DOHH2 (cell line): ENCODE measurements at regions not wholly inside any gene's neighbourhood (a gene's known extent, or its start where the extent isn't known, plus 50 kb on each side); places are given as distances from the start of the nearest gene placed in this dataset.

Source experiments
- H3F3A ChIP-seq: fragments of 200-600 bp; sonication (generic), shearing (Covaris generic); 2 replicates; pipeline ENCODE4 v1.6.0; 2016; ENCODE audit warnings: antibody characterized with exemption, mild to moderate bottlenecking; ENCODE audit not compliant: control insufficient read depth, insufficient read depth
- H3K27ac ChIP-seq: fragments of 200-600 bp; sonication (generic); 2 replicates; pipeline ENCODE4 v1.5.1; 2014; ENCODE audit warnings: low read depth, mild to moderate bottlenecking, low read length, moderate library complexity
- H3K27me3 ChIP-seq: fragments of 200-600 bp; sonication (generic); 2 replicates; pipeline ENCODE4 v1.6.1; 2014; ENCODE audit warnings: mild to moderate bottlenecking, low read length, mixed read lengths; ENCODE audit not compliant: control insufficient read depth
- H3K36me3 ChIP-seq: fragments of 200-600 bp; sonication (generic); 2 replicates; pipeline ENCODE4 v1.6.1; 2014; ENCODE audit warnings: mild to moderate bottlenecking, low read length, moderate library complexity, mixed read lengths; ENCODE audit not compliant: control insufficient read depth
- H3K4me1 ChIP-seq: fragments of 200-600 bp; sonication (generic); 2 replicates; pipeline ENCODE4 v1.6.1; 2014; ENCODE audit warnings: mild to moderate bottlenecking, low read length, mixed read lengths; ENCODE audit not compliant: control insufficient read depth
- H3K4me2 ChIP-seq: fragments of 200-600 bp; sonication (generic); 2 replicates; pipeline ENCODE4 v1.6.0; 2014; ENCODE audit warnings: mild to moderate bottlenecking, low read length, moderate library complexity
- H3K4me3 ChIP-seq: fragments of 200-600 bp; sonication (generic); 2 replicates; pipeline ENCODE4 v1.5.1; 2014; ENCODE audit warnings: mild to moderate bottlenecking, low read length, mixed read lengths
- H3K79me2 ChIP-seq: fragments of 200-600 bp; sonication (generic); 2 replicates; pipeline ENCODE4 v1.6.1; 2014; ENCODE audit warnings: mild to moderate bottlenecking, low read length, mixed read lengths; ENCODE audit not compliant: control insufficient read depth
- H3K9me2 ChIP-seq: fragments of 200-600 bp; sonication (generic); replicated peaks from 2 replicates; pipeline ENCODE4 v1.6.1; 2014; ENCODE audit warnings: mild to moderate bottlenecking, low read length, mixed read lengths; ENCODE audit not compliant: control insufficient read depth
- H3K9me3 ChIP-seq: fragments of 200-600 bp; sonication (generic); 2 replicates; pipeline ENCODE4 v1.6.1; 2014; ENCODE audit warnings: antibody characterized with exemption, low read length, mixed read lengths; ENCODE audit not compliant: control insufficient read depth, insufficient read depth
- H4K20me1 ChIP-seq: fragments of 200-600 bp; sonication (generic); 2 replicates; pipeline ENCODE4 v1.6.0; 2014; ENCODE audit warnings: low read depth, mild to moderate bottlenecking, antibody characterized with exemption, low read length, moderate library complexity; ENCODE audit not compliant: control insufficient read depth, insufficient read depth
- EZH2phosphoT487 ChIP-seq: fragments of 200-600 bp; sonication (generic); IDR thresholded peaks from 2 replicates; pipeline ENCODE4 v1.6.1; 2017; ENCODE audit warnings: borderline replicate concordance, mild to moderate bottlenecking, antibody characterized with exemption, low read length, moderate library complexity, mixed read lengths
- TF ChIP-seq, protein P1 (sequence below): fragments of 200-600 bp; sonication (generic); IDR thresholded peaks from one replicate; pipeline ENCODE4 v1.5.1; 2014; ENCODE audit warnings: antibody characterized with exemption, mild to moderate bottlenecking, low read depth, low read length; ENCODE audit not compliant: poor library complexity, severe bottlenecking

DNA sequence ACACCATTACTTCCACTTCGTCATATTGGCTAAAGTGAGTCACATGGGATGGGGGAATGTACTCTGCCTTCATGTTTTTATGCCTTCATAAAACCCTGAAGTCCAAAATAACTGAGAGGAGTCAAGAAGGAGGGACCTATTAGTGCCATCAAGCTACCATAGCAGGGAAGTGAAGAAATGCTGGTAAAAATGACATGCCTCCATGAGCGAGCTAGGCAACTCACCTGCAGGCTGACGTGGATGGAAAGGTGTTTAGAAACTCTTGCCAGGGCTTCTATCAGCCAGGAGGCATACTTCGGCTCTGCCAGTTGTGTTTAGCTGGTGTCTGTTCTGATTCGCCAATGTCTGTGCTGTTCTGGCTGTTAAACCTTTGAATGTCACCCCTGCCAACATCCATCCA is 424.4 kb upstream of the USP24 start:
- Histone ChIP-seq H3K9me3 (no peaks in the 10 kb centered on the region), H3K4me3 (no peak overlapping the region), H3K4me2 (no peak overlapping the region), H3K4me1 (no peaks in the 10 kb centered on the region), H3K27me3 (no peaks in the 10 kb centered on the region), H3F3A (no peaks in the 10 kb centered on the region), H3K27ac (no peak overlapping the region), H3K9me2 (no peaks in the 10 kb centered on the region), H3K36me3 (no peaks in the 10 kb centered on the region), H4K20me1 (no peaks in the 10 kb centered on the region), H3K79me2 (no peaks in the 10 kb centered on the region)
- TF ChIP-seq EZH2phosphoT487: no peak
- TF ChIP-seq, protein P1, sequence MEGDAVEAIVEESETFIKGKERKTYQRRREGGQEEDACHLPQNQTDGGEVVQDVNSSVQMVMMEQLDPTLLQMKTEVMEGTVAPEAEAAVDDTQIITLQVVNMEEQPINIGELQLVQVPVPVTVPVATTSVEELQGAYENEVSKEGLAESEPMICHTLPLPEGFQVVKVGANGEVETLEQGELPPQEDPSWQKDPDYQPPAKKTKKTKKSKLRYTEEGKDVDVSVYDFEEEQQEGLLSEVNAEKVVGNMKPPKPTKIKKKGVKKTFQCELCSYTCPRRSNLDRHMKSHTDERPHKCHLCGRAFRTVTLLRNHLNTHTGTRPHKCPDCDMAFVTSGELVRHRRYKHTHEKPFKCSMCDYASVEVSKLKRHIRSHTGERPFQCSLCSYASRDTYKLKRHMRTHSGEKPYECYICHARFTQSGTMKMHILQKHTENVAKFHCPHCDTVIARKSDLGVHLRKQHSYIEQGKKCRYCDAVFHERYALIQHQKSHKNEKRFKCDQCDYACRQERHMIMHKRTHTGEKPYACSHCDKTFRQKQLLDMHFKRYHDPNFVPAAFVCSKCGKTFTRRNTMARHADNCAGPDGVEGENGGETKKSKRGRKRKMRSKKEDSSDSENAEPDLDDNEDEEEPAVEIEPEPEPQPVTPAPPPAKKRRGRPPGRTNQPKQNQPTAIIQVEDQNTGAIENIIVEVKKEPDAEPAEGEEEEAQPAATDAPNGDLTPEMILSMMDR: no peak

- H3F3A ChIP-seq: no peaks in the 10 kb centered on the region
- no peaks in the 10 kb centered on the region for H3K36me3 ChIP-seq
- H3K4me2 ChIP-seq: no peak overlapping the region
- H3K27me3 ChIP-seq: no peaks in the 10 kb centered on the region
- no peak overlapping the region for H3K27ac ChIP-seq
- H3K9me3 ChIP-seq: no peaks in the 10 kb centered on the region
- no peak overlapping the region for H3K4me3 ChIP-seq
- no peaks in the 10 kb centered on the region for H3K79me2 ChIP-seq
- no peaks in the 10 kb centered on the region for H3K4me1 ChIP-seq
- H4K20me1 ChIP-seq: no peaks in the 10 kb centered on the region
- TF ChIP-seq, protein P1: no peak
- TF ChIP-seq EZH2phosphoT487: no peak
- H3K9me2 ChIP-seq: no peaks in the 10 kb centered on the region
These were observed 423.9 kb upstream of the USP24 start for GRCh38 chr1:55639051-55639450.

GRCh38 chr1:55636696-55637095 is 421.5 kb upstream of the USP24 start:
- H3K9me2 ChIP-seq: no peaks in the 10 kb centered on the region
- H3K4me1 ChIP-seq: no peaks in the 10 kb centered on the region
- H4K20me1 ChIP-seq: no peaks in the 10 kb centered on the region
- H3K27me3 ChIP-seq: no peaks in the 10 kb centered on the region
- H3K27ac ChIP-seq: no peak overlapping the region
- H3K4me3 ChIP-seq: no peak overlapping the region
- H3K9me3 ChIP-seq: no peaks in the 10 kb centered on the region
- TF ChIP-seq, protein P1: no peak
- no peak for TF ChIP-seq EZH2phosphoT487
- no peaks in the 10 kb centered on the region for H3K79me2 ChIP-seq
- H3F3A ChIP-seq: no peaks in the 10 kb centered on the region
- H3K36me3 ChIP-seq: no peaks in the 10 kb centered on the region
- H3K4me2 ChIP-seq: no peak overlapping the region

DNA sequence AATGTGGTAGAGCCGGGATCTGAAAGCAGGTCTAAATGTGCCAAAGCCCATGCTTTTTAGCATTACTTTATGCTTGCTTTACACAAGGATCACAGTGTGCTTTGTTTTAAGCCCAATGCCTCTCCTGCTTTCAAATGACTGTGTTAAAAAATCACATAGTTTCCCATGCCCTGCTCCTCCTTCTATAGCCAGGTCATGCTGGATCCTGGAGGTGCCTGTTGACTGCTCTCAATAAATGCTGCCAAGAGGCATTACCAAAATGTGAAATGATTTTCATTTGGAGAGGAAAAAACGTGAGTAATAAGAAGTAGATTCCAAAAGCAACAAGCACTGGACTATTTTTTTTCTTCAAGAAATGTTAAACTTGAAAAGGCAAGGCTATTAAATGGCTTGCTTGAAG is 420.7 kb upstream of the USP24 start:
- Histone ChIP-seq H3K27me3 (no peaks in the 10 kb centered on the region), H4K20me1 (no peaks in the 10 kb centered on the region), H3K9me2 (no peaks in the 10 kb centered on the region), H3K36me3 (no peaks in the 10 kb centered on the region), H3K27ac (no peak overlapping the region), H3F3A (no peaks in the 10 kb centered on the region), H3K4me1 (no peaks in the 10 kb centered on the region), H3K79me2 (no peaks in the 10 kb centered on the region), H3K4me3 (no peak overlapping the region), H3K9me3 (no peaks in the 10 kb centered on the region), H3K4me2 (no peak overlapping the region)
- TF ChIP-seq, protein P1: no peak
- TF ChIP-seq EZH2phosphoT487: no peak
